Esophagus squamous epithelium (tissue), 4 donors: ENCODE measurements at regions not wholly inside any gene's neighbourhood (a gene's known extent, or its start where the extent isn't known, plus 50 kb on each side); places are given as distances from the start of the nearest gene placed in this dataset.

Experiments
- POLR2A ChIP-seq, 4 donors: fragments of 450-650 bp; IDR thresholded peaks; one replicate each; pipeline ENCODE4 v1.6.1; 2017; ENCODE audit warnings: antibody characterized with exemption in 4 of 4, mild to moderate bottlenecking in 4 of 4, moderate library complexity in 3 of 4
- TF ChIP-seq, protein P1 (sequence below), 6 experiments: fragments of 450-650 bp in 4 of 6; fragments of 200-600 bp in 2 of 6; sonication (generic) in 2 of 6; IDR thresholded peaks; one replicate each; pipeline ENCODE4 v1.5.1; 2016 to 2019; ENCODE audit warnings: antibody characterized with exemption in 6 of 6, mild to moderate bottlenecking in 4 of 6, moderate library complexity in 4 of 6

DNA sequence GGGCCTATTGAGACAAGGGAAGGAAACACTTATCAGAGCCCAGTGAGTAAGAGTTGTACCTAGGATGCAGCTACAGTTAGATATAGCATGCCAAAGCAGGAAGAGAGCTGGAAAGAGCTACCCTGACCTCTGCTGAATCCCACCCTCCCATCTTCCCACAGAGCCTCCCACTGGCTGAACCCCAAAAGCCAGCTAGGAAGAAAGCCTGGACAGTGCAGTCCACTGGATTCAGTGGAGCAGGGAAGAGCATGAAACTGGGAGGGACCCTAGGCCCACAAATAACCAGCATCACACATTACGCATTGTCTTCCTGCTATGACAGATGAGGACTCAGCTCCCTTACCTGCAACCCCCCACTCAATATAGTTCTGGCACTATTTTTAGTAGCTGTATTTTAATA, 81.5 kb upstream of the AKAP13 start:
- TF ChIP-seq, protein P1, sequence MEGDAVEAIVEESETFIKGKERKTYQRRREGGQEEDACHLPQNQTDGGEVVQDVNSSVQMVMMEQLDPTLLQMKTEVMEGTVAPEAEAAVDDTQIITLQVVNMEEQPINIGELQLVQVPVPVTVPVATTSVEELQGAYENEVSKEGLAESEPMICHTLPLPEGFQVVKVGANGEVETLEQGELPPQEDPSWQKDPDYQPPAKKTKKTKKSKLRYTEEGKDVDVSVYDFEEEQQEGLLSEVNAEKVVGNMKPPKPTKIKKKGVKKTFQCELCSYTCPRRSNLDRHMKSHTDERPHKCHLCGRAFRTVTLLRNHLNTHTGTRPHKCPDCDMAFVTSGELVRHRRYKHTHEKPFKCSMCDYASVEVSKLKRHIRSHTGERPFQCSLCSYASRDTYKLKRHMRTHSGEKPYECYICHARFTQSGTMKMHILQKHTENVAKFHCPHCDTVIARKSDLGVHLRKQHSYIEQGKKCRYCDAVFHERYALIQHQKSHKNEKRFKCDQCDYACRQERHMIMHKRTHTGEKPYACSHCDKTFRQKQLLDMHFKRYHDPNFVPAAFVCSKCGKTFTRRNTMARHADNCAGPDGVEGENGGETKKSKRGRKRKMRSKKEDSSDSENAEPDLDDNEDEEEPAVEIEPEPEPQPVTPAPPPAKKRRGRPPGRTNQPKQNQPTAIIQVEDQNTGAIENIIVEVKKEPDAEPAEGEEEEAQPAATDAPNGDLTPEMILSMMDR (IDR thresholded peaks at IDR 0.05): no peak
- no peak for TF ChIP-seq POLR2A (IDR thresholded peaks at IDR 0.05)
